Mesothelial cell of epicardium (in vitro differentiated cells): ENCODE measurements at regions not wholly inside any gene's neighbourhood (a gene's known extent, or its start where the extent isn't known, plus 50 kb on each side); places are given as distances from the start of the nearest gene placed in this dataset.

Experiments
- DNase-seq, 2 experiments: peaks; one replicate each; pipeline ENCODE4 v3.0.0; 2021; ENCODE audit warnings: low spot score in 2 of 2; ENCODE audit not compliant: unreplicated experiment in 2 of 2
- H3K27ac Mint-ChIP-seq: 2 replicates; pipeline ENCODE4 v1.8.0; 2021; ENCODE audit warnings: mixed read lengths
- H3K27me3 Mint-ChIP-seq: 2 replicates; pipeline ENCODE4 v1.8.0; 2021; ENCODE audit warnings: low read depth, mixed read lengths
- H3K36me3 Mint-ChIP-seq: 2 replicates; pipeline ENCODE4 v1.8.0; 2021; ENCODE audit warnings: mixed read lengths
- H3K4me1 Mint-ChIP-seq: 2 replicates; pipeline ENCODE4 v1.8.0; 2021; ENCODE audit warnings: mixed read lengths
- H3K4me3 Mint-ChIP-seq: 2 replicates; pipeline ENCODE4 v1.8.0; 2021; ENCODE audit warnings: mild to moderate bottlenecking, moderate library complexity, mixed read lengths
- H3K9me3 Mint-ChIP-seq: 2 replicates; pipeline ENCODE4 v1.8.0; 2021; ENCODE audit warnings: mixed read lengths
- TF ChIP-seq, protein P1 (sequence below): fragments of 200-600 bp; sonication (generic); IDR thresholded peaks from one replicate; pipeline ENCODE4 v1.5.0; 2021; ENCODE audit warnings: antibody characterized with exemption; ENCODE audit not compliant: unreplicated experiment

DNA sequence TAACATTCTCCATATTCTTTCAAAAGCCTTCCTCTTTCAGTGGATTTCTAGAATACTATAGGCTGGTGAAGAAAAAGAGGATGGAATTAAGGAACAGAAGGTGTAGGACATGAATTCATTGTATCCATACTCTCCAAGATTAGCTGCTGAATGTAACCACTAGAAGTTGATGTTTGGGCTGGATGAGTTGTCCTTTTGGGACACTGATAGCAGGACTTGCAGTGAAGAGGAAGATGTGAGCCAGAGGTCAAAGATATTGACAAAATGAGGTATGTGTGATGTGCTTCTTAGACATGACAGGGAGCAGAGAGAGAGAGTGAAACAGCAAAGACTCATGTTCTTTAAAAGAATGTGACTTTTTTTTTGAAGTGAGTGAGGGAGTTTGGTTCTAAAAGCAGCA lies 134.3 kb upstream of the MAN1A1 start:
- no peak for DNase-seq
- Mint-ChIP-seq H3K9me3 (peaks cover 10% of the 10 kb centered on the region), H3K4me3 (no peak overlapping the region), H3K27me3 (no peaks in the 10 kb centered on the region), H3K27ac (peak overlapping the region; percentile 84), H3K4me1 (peaks cover 51% of the 10 kb centered on the region), H3K36me3 (no peaks in the 10 kb centered on the region)
- TF ChIP-seq, protein P1, sequence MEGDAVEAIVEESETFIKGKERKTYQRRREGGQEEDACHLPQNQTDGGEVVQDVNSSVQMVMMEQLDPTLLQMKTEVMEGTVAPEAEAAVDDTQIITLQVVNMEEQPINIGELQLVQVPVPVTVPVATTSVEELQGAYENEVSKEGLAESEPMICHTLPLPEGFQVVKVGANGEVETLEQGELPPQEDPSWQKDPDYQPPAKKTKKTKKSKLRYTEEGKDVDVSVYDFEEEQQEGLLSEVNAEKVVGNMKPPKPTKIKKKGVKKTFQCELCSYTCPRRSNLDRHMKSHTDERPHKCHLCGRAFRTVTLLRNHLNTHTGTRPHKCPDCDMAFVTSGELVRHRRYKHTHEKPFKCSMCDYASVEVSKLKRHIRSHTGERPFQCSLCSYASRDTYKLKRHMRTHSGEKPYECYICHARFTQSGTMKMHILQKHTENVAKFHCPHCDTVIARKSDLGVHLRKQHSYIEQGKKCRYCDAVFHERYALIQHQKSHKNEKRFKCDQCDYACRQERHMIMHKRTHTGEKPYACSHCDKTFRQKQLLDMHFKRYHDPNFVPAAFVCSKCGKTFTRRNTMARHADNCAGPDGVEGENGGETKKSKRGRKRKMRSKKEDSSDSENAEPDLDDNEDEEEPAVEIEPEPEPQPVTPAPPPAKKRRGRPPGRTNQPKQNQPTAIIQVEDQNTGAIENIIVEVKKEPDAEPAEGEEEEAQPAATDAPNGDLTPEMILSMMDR: no peak

DNA sequence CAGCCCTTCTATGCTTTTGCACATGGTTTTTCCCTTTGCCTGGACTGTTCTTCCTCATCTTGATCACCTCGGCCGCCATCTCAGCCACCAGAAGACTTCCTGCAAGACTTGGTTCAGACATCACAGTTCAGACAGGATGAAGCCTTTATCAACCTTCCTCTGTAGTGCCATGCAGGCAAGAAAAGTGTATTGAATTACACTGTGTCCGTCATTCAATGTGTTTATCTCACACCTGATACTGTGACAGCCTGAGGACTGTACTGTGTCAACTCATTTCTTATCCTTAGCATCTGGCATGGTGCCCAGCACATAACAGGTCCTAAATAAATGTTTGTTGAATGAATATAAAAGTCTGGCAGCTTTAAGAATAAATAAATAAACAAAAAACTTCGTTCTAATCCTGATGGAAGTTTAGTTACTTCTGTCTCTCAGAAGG lies 133.3 kb upstream of the MAN1A1 start:
- Mint-ChIP-seq H3K4me1 (peaks cover 51% of the 10 kb centered on the region), H3K27ac (no peak overlapping the region), H3K4me3 (no peak overlapping the region), H3K36me3 (no peaks in the 10 kb centered on the region), H3K9me3 (peaks cover 5% of the 10 kb centered on the region), H3K27me3 (no peaks in the 10 kb centered on the region)
- no peak for DNase-seq
- TF ChIP-seq, protein P1: no peak

DNA sequence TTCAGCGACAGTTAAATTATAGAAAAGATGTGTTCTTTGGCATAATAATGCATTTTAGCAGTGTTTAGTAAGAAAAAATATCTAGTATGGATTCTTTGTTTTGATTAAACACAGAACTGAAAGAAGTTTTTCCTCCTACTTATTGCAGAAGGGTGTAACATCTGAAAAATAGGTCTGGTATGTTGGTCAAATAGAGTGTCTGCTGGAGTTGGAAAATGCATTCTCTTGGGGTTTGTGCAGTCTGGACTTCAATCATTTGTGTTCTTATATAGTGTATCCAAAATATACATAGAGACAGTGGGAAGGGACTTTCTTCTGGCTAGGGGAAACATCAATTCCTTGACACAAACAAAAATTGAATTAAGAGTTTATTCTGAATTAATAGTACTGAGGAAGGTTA lies 132.4 kb upstream of the MAN1A1 start:
- Mint-ChIP-seq H3K4me3 (no peak overlapping the region), H3K4me1 (peaks cover 51% of the 10 kb centered on the region), H3K27me3 (no peaks in the 10 kb centered on the region), H3K9me3 (no peaks in the 10 kb centered on the region), H3K27ac (peak overlapping the region; percentile 75), H3K36me3 (no peaks in the 10 kb centered on the region)
- no peak for DNase-seq
- TF ChIP-seq, protein P1: no peak

DNA sequence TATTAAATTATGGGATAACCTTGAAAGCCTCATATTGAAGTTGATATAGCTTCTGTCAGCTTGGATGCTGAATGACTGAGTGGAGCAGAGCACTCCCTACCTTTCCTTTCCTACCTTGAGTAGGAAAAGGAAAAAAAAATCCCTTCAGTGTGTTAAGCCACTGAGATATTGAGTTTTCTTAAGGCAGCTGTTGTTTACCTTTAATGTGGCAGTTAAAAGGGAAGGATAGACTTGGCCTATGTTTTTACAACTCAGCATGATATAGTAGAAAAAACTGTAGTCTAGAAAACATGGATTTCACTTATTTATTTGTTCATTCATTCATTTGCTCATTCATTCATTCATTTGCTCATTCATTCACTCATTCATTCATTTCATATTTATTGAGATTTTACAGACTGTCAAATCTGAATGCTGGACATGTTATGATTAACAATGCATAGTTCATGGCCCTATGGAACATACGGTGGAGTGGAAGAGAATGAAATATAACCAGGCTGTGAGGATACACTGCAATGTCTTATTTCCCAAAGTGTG lies 131.5 kb upstream of the MAN1A1 start:
- no peak overlapping the region for H3K27ac Mint-ChIP-seq
- TF ChIP-seq, protein P1: no peak
- no peak for DNase-seq
- H3K27me3 Mint-ChIP-seq: no peaks in the 10 kb centered on the region
- H3K36me3 Mint-ChIP-seq: no peaks in the 10 kb centered on the region
- peaks cover 55% of the 10 kb centered on the region for H3K4me1 Mint-ChIP-seq
- H3K9me3 Mint-ChIP-seq: no peaks in the 10 kb centered on the region
- H3K4me3 Mint-ChIP-seq: no peak overlapping the region

DNA sequence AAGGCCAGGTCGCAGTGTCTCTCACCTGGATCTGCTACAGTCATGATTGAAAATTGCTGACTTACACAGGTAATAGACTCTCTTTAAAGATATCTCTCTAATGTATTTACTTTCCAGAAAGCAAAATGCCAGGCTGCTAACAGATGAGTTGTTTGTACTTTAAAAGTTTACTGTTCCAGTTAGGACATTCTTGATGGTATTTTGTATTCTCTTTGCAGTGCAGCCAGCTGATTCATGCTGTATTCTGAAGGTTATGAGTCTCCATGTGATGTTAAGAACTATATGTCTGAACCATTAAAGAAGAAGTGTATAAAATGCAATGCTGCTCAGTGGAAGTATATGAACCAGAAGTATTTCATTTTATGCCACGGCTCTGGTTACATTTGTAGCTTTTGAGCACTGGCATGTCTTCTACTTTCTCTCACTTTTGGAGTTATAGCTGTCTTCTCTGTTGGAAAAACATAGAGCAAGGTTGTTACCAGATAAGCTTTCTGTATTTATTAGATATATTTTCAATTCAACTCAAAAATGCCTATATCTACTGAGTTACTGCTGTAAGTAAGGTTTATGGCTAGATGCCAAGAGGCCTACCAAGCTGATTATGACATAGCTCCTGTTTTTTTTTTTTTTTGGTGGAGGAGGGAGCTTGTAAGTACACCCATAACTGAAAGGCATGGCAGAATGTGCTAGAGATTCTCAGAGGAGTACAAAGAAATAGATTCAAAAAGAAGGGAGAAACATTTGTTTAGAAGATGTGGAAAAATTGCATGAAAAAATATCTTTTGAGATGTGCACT lies 130.5 kb upstream of the MAN1A1 start:
- H3K4me1 Mint-ChIP-seq: peaks cover 52% of the 10 kb centered on the region
- H3K27ac Mint-ChIP-seq: peak overlapping the region; percentile 70
- no peaks in the 10 kb centered on the region for H3K9me3 Mint-ChIP-seq
- no peaks in the 10 kb centered on the region for H3K36me3 Mint-ChIP-seq
- H3K4me3 Mint-ChIP-seq: no peak overlapping the region
- no peak for DNase-seq
- H3K27me3 Mint-ChIP-seq: no peaks in the 10 kb centered on the region
- TF ChIP-seq, protein P1: no peak
